Mucosa of gallbladder (tissue), 1 donor: ENCODE measurements at regions not wholly inside any gene's neighbourhood (a gene's known extent, or its start where the extent isn't known, plus 50 kb on each side); places are given as distances from the start of the nearest gene placed in this dataset.
"Not testable (repeated sequence)": the region's sequence is repeated elsewhere in the genome, so short reads cannot be mapped to it uniquely, and the experiment has no call there.

ENCODE experiments used
- DNase-seq: peaks from one replicate; pipeline ENCODE4 v3.0.0-alpha.2; 2020; ENCODE audit warnings: low spot score
- donor health status: DM: no; HTN: no; CAD: no.

- no peak for DNase-seq
These were observed 179.7 kb upstream of the CDH4 start for GRCh38 chr20:61072398-61072797.

- no peak for DNase-seq
These were observed 178.7 kb upstream of the CDH4 start for GRCh38 chr20:61073376-61073775.

- no peak for DNase-seq
These were observed 169.3 kb upstream of the CDH4 start for GRCh38 chr20:61082720-61083119.

- DNase-seq, result no peak
These were observed 168.6 kb upstream of the CDH4 start for GRCh38 chr20:61083431-61083830.

GRCh38 chr20:61086031-61086430 is 166.0 kb upstream of the CDH4 start:
- no peak for DNase-seq

GRCh38 chr20:61090541-61090940 is 161.5 kb upstream of the CDH4 start:
- DNase-seq, result no peak

GRCh38 chr20:61092251-61092650 is 159.8 kb upstream of the CDH4 start:
- DNase-seq, result no peak

- DNase-seq, result no peak
These were observed 157.5 kb upstream of the CDH4 start for GRCh38 chr20:61094581-61094980.

- no peak for DNase-seq
These were observed 155.6 kb upstream of the CDH4 start for GRCh38 chr20:61096463-61096862.

- DNase-seq, result no peak
These were observed 152.3 kb upstream of the CDH4 start for GRCh38 chr20:61099806-61100205.

GRCh38 chr20:61100489-61100888 is 151.6 kb upstream of the CDH4 start:
- DNase-seq, result no peak

- DNase-seq, result not testable (repeated sequence)
These were observed 150.7 kb upstream of the CDH4 start for GRCh38 chr20:61101321-61101720.

GRCh38 chr20:61104232-61104631 is 147.8 kb upstream of the CDH4 start:
- DNase-seq, result no peak

- no peak for DNase-seq
These were observed 146.7 kb upstream of the CDH4 start for GRCh38 chr20:61105395-61105794.

GRCh38 chr20:61106438-61106837 is 145.6 kb upstream of the CDH4 start:
- DNase-seq, result no peak

GRCh38 chr20:61109221-61109805 is 142.7 kb upstream of the CDH4 start:
- no peak for DNase-seq

- DNase-seq, result no peak
These were observed 139.5 kb upstream of the CDH4 start for GRCh38 chr20:61112515-61112914.

- no peak for DNase-seq
These were observed 138.3 kb upstream of the CDH4 start for GRCh38 chr20:61113731-61114130.

GRCh38 chr20:61114493-61115175 is 137.4 kb upstream of the CDH4 start:
- DNase-seq, result no peak

GRCh38 chr20:61115364-61116065 is 136.5 kb upstream of the CDH4 start:
- no peak for DNase-seq

GRCh38 chr20:61117725-61118124 is 134.3 kb upstream of the CDH4 start:
- DNase-seq, result no peak

- DNase-seq, result no peak
These were observed 133.4 kb upstream of the CDH4 start for GRCh38 chr20:61118429-61119224.
